Pancreas (tissue), 10 donors: ENCODE measurements at regions not wholly inside any gene's neighbourhood (a gene's known extent, or its start where the extent isn't known, plus 50 kb on each side); places are given as distances from the start of the nearest gene placed in this dataset.
A peak's percentile ranks its signal among the peaks of the same experiment; 100 is the strongest.

Source experiments
- ATAC-seq, 4 donors: fragments of 200-7000 bp; cut with Tn5 transposase; one replicate each; pipeline versions ENCODE4 v1.8.0 to v1.9.1; 2020; ENCODE audit warnings: mild to moderate bottlenecking in 4 of 4, moderate library complexity in 4 of 4
- DNase-seq, 6 donors: peaks; one replicate each; pipeline ENCODE4 v3.0.0-alpha.2; 2020
- FAIRE-seq: peaks from 2 replicates; lab custom pipeline; 2012; peaks lifted over from hg19 to GRCh38; lab: Jason Lieb, UNC
- H3K27ac ChIP-seq, 4 donors: fragments of 200-600 bp; sonication (generic); 1 replicate in 3 of 4; 2 replicates in 1 of 4; pipeline versions ENCODE4 v1.5.0 to v1.8.0; 2020
- H3K27me3 ChIP-seq, 4 donors: fragments of 200-600 bp; one replicate each; pipeline ENCODE4 v1.8.0; 2021
- H3K36me3 ChIP-seq, 3 donors: fragments of 200-600 bp; sonication (generic) in 1 of 3; one replicate each; pipeline versions ENCODE4 v1.5.0 to v1.8.0; 2020 to 2021
- H3K4me1 ChIP-seq, 3 donors: fragments of 200-600 bp; one replicate each; pipeline ENCODE4 v1.8.0; 2021
- H3K4me3 ChIP-seq, 4 donors: fragments of 200-600 bp; sonication (generic) in 2 of 4; one replicate each; pipeline versions ENCODE4 v1.5.0 to v1.8.0; 2020 to 2021
- H3K9me3 ChIP-seq, 4 donors: fragments of 200-600 bp; one replicate each; pipeline ENCODE4 v1.8.0; 2021
- WGBS, 2 donors: extraction: QIAGEN DNeasy Blood & Tissue Kit; methylation state at CpG; one replicate each; pipeline ENCODE4 v1.1.7; 2013; 5-methylcytosine and 5-hydroxymethylcytosine counted together
- intact Hi-C, 3 donors: fragments of 100-400 bp; cut with DNase I; formaldehyde crosslinking; loops; one replicate each; pipeline versions ENCODE4 v1.11.1 to v1.14.2; 2022
- TF ChIP-seq, protein P1 (sequence below), 4 donors: fragments of 200-600 bp; sonication (generic) in 3 of 4; IDR thresholded peaks; one replicate each; pipeline versions ENCODE4 v1.5.0 to v1.8.0; 2021; ENCODE audit warnings: antibody characterized with exemption in 4 of 4
- donor health status: healthy with polysubstance abuse.
- donor health status: DM: no; HTN: no; CAD: no; lungs with moderate emphysema.
- donor health status: DM: no; HTN: no; CAD: no.
- donor health status: control.
- donor health status: control.
- donor health status: Bipolar disorder and iron deficiency.
- donor health status: DM: yes; HTN: yes; CAD: no.
- donor health status: DM: no; HTN: no; CAD: no.
- donor health status: DM: no; HTN: no; CAD: no.
- donor health status: DM: yes; HTN: yes; CAD: no.

DNA sequence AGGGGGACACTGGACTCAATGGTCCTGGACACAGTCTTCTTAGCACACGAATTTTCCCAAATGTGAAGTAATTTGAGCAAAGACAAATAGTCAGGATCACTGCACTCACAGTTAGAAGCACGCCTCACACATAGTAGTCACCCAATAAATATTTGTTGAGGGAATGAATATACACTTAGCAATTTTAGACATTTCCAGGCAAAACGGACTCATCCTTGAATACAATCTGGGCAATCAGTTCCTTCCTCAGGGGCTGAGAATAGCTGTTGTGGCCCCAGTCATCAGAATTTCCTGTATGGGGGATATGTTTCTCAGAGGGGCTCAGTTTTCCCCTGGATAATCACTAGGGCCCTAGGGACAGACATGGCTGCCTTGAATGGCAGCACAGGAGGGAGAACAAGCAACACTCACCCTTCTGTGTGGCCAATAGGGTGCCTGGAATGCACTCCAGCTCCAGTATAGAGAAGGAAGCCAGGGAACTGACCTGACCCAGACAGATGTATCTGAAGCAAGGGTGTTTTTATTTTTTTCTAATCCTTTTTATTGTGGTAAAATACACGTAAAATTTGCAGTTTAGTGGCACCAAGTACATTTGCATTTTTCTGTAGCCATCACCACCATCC is 282.7 kb upstream of the ZNF32 start:
- H3K4me1 ChIP-seq, result no peaks in the 10 kb centered on the region
- ATAC-seq (peak in 1 of 4 donors; percentile 12), FAIRE-seq (no peak), DNase-seq (no peak)
- TF ChIP-seq, protein P1, sequence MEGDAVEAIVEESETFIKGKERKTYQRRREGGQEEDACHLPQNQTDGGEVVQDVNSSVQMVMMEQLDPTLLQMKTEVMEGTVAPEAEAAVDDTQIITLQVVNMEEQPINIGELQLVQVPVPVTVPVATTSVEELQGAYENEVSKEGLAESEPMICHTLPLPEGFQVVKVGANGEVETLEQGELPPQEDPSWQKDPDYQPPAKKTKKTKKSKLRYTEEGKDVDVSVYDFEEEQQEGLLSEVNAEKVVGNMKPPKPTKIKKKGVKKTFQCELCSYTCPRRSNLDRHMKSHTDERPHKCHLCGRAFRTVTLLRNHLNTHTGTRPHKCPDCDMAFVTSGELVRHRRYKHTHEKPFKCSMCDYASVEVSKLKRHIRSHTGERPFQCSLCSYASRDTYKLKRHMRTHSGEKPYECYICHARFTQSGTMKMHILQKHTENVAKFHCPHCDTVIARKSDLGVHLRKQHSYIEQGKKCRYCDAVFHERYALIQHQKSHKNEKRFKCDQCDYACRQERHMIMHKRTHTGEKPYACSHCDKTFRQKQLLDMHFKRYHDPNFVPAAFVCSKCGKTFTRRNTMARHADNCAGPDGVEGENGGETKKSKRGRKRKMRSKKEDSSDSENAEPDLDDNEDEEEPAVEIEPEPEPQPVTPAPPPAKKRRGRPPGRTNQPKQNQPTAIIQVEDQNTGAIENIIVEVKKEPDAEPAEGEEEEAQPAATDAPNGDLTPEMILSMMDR (IDR thresholded peaks at IDR 0.05), result no peak
- no peak overlapping the region for H3K27ac ChIP-seq
- no peaks in the 10 kb centered on the region for H3K9me3 ChIP-seq
- intact Hi-C loops, result no loop called here
- 85 to 91% methylated on average over 4 of the region's 4 CpGs for WGBS, 2 donors
- H3K4me3 ChIP-seq, result no peak overlapping the region
- H3K36me3 ChIP-seq, result no peaks in the 10 kb centered on the region
- H3K27me3 ChIP-seq, result no peaks in the 10 kb centered on the region

DNA sequence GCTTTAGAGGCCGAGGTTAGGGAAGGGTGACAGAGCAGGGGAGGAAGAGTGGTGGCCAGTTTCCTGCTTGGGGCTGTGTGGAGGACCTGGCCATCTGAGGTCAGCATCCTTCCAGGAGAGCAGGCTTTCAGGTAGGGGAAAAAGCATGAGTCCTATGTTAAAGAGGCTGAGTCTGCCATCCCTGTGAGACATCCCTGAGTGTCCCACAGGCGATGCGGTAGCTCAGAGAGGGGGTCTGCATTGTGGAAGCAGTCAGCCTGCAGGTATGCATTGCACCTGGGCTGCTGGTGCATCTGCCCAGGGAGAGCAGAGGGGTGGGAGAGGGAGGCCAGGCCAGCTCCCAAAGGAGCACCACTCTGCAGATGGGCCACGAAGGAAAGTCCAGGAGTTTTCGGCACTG is 282.1 kb upstream of the ZNF32 start:
- intact Hi-C loops, result no loop called here
- no peaks in the 10 kb centered on the region for H3K27me3 ChIP-seq
- FAIRE-seq, result no peak
- no peak overlapping the region for H3K4me3 ChIP-seq
- TF ChIP-seq, protein P1 (IDR thresholded peaks at IDR 0.05), result no peak
- no peak for DNase-seq
- WGBS, 2 donors, result 88 to 95% methylated on average over 5 of the region's 5 CpGs
- no peak for ATAC-seq
- no peaks in the 10 kb centered on the region for H3K36me3 ChIP-seq
- H3K9me3 ChIP-seq, result no peaks in the 10 kb centered on the region
- no peaks in the 10 kb centered on the region for H3K4me1 ChIP-seq
- H3K27ac ChIP-seq, result no peak overlapping the region

GRCh38 chr10:43930243-43930642 is 281.6 kb upstream of the ZNF32 start:
- FAIRE-seq, result no peak
- Histone ChIP-seq H3K27me3 (no peaks in the 10 kb centered on the region), H3K36me3 (no peaks in the 10 kb centered on the region), H3K9me3 (no peaks in the 10 kb centered on the region), H3K4me3 (no peak overlapping the region), H3K4me1 (no peaks in the 10 kb centered on the region), H3K27ac (no peak overlapping the region)
- DNase-seq, result no peak
- no peak for ATAC-seq
- 80 to 87% methylated on average over 3 of the region's 3 CpGs for WGBS, 2 donors
- intact Hi-C loops, result no loop called here
- TF ChIP-seq, protein P1 (IDR thresholded peaks at IDR 0.05), result no peak

DNA sequence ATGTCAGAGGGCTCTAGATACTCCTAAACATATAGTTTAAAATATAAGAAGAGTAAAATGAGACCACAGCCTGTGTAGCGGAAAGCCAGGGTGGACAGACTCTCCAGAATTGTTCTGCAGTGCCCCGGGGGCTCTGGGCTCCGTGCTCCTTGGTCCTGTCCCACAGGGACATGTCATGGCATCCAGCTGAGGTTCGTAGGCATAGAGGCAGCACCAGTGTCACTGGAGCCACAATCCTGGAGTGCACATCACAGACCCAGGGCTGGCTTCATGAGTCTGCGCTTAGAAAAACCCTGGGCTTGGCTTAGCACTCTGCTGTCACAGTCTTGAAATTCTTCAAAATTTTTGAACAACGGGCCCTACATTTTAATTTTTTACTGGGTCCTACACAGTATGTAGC is 280.4 kb upstream of the ZNF32 start:
- Histone ChIP-seq H3K36me3 (no peaks in the 10 kb centered on the region), H3K27ac (no peak overlapping the region), H3K4me1 (no peaks in the 10 kb centered on the region), H3K4me3 (no peak overlapping the region), H3K9me3 (no peaks in the 10 kb centered on the region), H3K27me3 (no peaks in the 10 kb centered on the region)
- intact Hi-C loops, result no loop called here
- ATAC-seq (no peak), FAIRE-seq (no peak), DNase-seq (no peak)
- TF ChIP-seq, protein P1 (IDR thresholded peaks at IDR 0.05), result no peak
- 90 to 93% methylated on average over 6 of the region's 6 CpGs for WGBS, 2 donors

DNA sequence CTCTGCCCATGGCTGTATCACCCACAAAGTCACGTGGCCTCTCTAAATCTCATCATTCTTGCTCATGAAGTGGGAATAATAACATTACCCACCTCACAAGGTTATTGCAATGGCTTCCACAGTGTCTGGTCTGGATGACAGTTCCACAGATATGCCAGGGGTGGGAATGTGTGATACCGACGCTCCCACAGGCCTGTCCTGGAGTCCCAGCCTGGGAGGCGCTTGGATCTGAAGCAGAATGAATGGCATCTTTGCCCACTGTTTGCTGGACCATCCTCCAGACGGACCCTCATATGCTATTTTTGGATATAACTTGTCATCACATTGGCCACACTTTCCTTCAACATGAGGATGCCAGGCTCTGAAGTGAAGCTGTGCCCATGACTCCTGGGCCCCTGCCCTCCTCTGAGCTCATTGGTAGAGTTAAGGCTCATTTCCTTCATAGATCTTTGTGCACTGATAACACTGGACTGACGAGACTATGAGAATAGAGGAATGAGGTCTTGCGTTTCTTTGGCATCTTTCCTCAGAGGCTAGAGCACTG is 279.8 kb upstream of the ZNF32 start:
- Histone ChIP-seq H3K4me1 (no peaks in the 10 kb centered on the region), H3K27ac (no peak overlapping the region), H3K36me3 (no peaks in the 10 kb centered on the region), H3K4me3 (no peak overlapping the region), H3K9me3 (no peaks in the 10 kb centered on the region), H3K27me3 (no peaks in the 10 kb centered on the region)
- DNase-seq (no peak), FAIRE-seq (no peak), ATAC-seq (no peak)
- 77 to 83% methylated on average over 7 of the region's 7 CpGs for WGBS, 2 donors
- TF ChIP-seq, protein P1 (IDR thresholded peaks at IDR 0.05), result no peak
- intact Hi-C loops, result no loop called here
